GM18951 (cell line): ENCODE measurements at regions not wholly inside any gene's neighbourhood (a gene's known extent, or its start where the extent isn't known, plus 50 kb on each side); places are given as distances from the start of the nearest gene placed in this dataset.

ENCODE experiments used
- POLR2A ChIP-seq: IDR thresholded peaks from 4 replicates; pipeline ENCODE4 v1.6.1; 2011; ENCODE audit warnings: mild to moderate bottlenecking; ENCODE audit not compliant: insufficient read length, insufficient read depth; ENCODE audit errors: extremely low read depth
- in situ Hi-C: fragments of 300-500 bp; cut with MboI; formaldehyde crosslinking; loops from one replicate; pipeline ENCODE4 v1.12.0; 2022; ENCODE audit warnings: low sequenced_read_pairs, mixed read lengths, inconsistent platforms; ENCODE audit not compliant: unreplicated experiment

DNA sequence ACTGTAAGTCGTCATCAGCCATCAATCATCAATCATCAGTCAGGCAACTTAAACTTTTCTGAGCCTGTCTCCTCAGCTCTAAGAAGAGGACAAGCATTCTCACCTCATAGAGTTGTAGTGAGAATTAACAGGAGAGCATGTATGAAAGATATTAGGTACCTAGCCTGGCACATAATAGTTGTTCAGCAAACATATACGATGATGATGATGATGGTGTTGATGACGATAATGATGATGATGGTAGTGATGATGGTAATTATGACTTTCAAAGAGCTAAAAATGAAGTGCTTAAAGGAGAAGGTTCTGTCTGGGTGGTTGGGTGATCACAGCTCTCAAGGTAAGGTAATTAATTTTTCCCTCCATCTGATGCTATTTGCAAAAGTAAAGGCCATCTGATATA lies 55.1 kb upstream of the ADRB1 start:
- TF ChIP-seq POLR2A = no peak
- in situ Hi-C loops = no loop called here

DNA sequence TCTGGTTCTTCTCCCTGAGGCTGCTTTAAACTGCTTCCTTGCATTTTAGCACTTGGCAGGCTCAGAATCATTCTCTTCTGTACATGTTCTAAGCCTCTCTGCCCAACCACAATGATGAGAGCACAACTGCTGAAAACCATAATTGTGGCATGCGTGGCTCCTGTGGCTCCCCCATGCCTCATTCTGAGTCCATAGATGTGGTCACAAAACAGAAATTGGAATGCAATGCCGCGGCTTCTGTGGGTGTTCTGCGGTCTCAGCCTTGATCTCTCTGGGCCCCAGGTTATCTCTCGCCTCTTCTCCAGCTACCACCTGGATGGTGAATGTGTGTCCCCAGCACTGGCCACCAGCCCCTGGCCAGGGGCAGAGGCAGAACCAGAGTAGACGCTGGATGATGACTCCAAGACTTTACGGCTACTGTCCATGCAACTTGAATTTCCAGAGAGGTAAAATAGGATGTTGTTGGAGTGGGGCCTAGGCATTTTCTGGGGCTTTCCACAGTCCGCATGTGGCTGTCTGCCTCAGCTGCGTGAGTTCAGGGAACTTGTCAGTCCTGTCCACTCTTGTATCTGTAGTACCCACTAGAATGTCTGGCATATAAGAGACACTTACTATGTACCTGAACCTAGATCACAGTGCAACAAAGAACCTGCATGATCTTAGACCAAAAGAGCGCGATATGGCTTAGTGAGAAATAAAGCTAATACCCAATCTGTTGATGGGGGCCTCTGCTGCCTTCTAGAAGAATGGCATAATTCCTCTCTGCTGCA lies 52.4 kb upstream of the ADRB1 start:
- in situ Hi-C loops = no loop called here
- no peak for TF ChIP-seq POLR2A

GRCh38 chr10:113992471-113993011 lies 51.1 kb upstream of the ADRB1 start:
- in situ Hi-C loops = no loop called here
- no peak for TF ChIP-seq POLR2A

- no peak for TF ChIP-seq POLR2A
- in situ Hi-C loops = no loop called here
Observed at GRCh38 chr10:113993489-113993991, 50.1 kb upstream of the ADRB1 start.
